ENCODE measurements at regions not wholly inside any gene's neighbourhood (a gene's known extent, or its start where the extent isn't known, plus 50 kb on each side); places are given as distances from the start of the nearest gene placed in this dataset.
A peak's percentile ranks its signal among the peaks of the same experiment; 100 is the strongest.

DNA sequence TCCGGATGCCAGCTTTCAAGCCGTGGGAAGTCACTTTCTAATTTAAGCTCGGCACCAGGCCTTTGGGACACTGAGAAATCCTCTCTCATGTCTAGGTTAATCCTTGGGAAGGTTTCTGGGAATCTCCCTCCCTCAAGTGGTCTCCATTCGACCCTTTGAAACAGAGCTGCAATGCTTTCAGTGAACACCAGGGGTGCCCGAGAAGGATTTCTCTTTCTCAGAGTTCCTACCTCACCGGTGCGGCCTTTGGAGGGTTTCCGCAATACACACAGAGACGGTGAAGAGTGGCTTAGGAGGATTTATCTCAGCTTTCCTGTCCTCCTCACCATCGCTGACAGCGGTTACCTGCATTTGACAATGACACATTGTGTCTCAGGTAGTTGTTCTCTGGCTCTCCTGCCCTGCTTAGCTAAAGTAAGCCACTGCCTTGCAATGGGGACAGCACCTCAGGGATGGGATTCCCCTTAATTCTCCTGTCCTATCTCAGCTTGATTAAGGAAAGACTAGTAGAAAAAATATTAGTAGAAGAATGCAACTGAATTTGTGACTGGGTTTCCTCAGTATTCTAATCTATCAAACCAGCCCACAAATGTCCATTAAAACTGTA, 180.6 kb downstream of the GABRG2 start:
- Histone ChIP-seq H3K4me2 (ENCODE audit: insufficient read depth, low read length) (no peak overlapping the region), H3K79me2 (ENCODE audit: insufficient read depth, low read length) (no peaks in the 10 kb centered on the region), H3K9ac (ENCODE audit: low read depth, low read length) (no peak overlapping the region), H3K4me3 (ENCODE audit: low read depth in 1 of 2, low read length in 2 of 2) (no peak overlapping the region), H3K27ac (ENCODE audit: low read length) (no peak overlapping the region), H3K9me3 (ENCODE audit: insufficient read depth, low read length, severe bottlenecking) (no peaks in the 10 kb centered on the region), H2AFZ (ENCODE audit: low read depth, low read length) (no peak overlapping the region), H4K20me1 (ENCODE audit: insufficient read depth, low read length) (no peaks in the 10 kb centered on the region), H3K4me1 (ENCODE audit: insufficient read depth, low read length) (no peaks in the 10 kb centered on the region), H3K36me3 (ENCODE audit: insufficient read depth, low read length) (no peaks in the 10 kb centered on the region), H3K27me3 (ENCODE audit: insufficient read depth, low read length, poor library complexity) (no peaks in the 10 kb centered on the region)
- ATAC-seq (ENCODE audit: insufficient read depth, low read depth) (no peak), DNase-seq (no peak)
- TF ChIP-seq EZH2 (IDR thresholded peaks at IDR 0.05; ENCODE audit: borderline replicate concordance, low read depth, low read length, severe bottlenecking), result no peak
- peak; percentile 48 for TF ChIP-seq CTCF (IDR thresholded peaks at IDR 0.05; ENCODE audit: borderline replicate concordance, extremely low read depth, low read length, poor library complexity, severe bottlenecking)

GRCh38 chr5:162256711-162257110, 189.1 kb downstream of the GABRG2 start:
- TF ChIP-seq CTCF (IDR thresholded peaks at IDR 0.05; ENCODE audit: borderline replicate concordance, extremely low read depth, low read length, poor library complexity, severe bottlenecking), result no peak
- no peak for TF ChIP-seq EZH2 (IDR thresholded peaks at IDR 0.05; ENCODE audit: borderline replicate concordance, low read depth, low read length, severe bottlenecking)
- Histone ChIP-seq H3K79me2 (ENCODE audit: insufficient read depth, low read length) (no peaks in the 10 kb centered on the region), H3K36me3 (ENCODE audit: insufficient read depth, low read length) (no peaks in the 10 kb centered on the region), H3K9me3 (ENCODE audit: insufficient read depth, low read length, severe bottlenecking) (no peaks in the 10 kb centered on the region), H3K4me3 (ENCODE audit: low read depth in 1 of 2, low read length in 2 of 2) (no peak overlapping the region), H3K27me3 (ENCODE audit: insufficient read depth, low read length, poor library complexity) (no peaks in the 10 kb centered on the region), H3K9ac (ENCODE audit: low read depth, low read length) (no peak overlapping the region), H2AFZ (ENCODE audit: low read depth, low read length) (no peak overlapping the region), H3K27ac (ENCODE audit: low read length) (no peak overlapping the region), H3K4me1 (ENCODE audit: insufficient read depth, low read length) (no peaks in the 10 kb centered on the region), H4K20me1 (ENCODE audit: insufficient read depth, low read length) (no peaks in the 10 kb centered on the region), H3K4me2 (ENCODE audit: insufficient read depth, low read length) (no peak overlapping the region)
- DNase-seq (no peak), ATAC-seq (ENCODE audit: insufficient read depth, low read depth) (no peak)

DNA sequence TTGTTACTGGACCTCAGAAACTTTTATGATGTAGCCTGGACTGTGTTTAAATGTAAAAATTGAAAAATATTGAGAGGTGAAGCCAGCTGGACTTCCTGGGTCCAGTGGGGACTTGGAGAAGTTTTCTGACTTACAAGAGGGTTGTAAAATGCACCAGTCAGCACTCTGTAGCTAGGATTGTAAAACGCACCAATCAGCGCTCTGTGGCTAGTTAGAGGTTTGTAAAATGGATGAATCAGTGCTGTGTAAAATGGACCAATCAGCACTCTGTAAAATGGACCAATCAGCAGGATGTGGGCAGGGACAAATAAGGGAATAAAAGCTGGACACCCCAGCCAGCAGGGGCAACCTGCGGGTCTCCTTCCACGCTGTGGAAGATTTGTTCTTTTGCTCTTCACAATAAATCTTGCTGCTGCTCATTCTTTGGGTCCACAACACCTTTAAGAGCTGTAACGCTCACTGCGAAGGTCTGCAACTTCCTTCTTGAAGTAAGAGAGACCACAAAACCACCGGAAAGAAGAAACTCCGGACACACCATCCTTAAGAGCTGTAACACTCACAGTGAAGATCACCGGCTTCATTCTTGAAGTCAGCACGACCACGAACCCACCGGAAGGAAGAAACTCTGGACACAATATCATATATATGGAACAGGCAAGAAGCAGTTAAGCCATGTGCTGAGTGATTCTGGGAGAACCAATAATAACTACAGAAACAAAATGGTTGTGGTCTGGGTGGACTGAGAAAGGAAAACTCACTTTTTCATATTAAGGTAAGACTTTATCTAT, 201.3 kb downstream of the GABRG2 start:
- ATAC-seq (ENCODE audit: insufficient read depth, low read depth) (0 out of 3 replicates have a peak, but pooled peaks have one; percentile 29), DNase-seq (peak; percentile 7)
- Histone ChIP-seq H3K4me1 (ENCODE audit: insufficient read depth, low read length) (peaks cover 5% of the 10 kb centered on the region; the same call in 1 of the 2 replicates), H4K20me1 (ENCODE audit: insufficient read depth, low read length) (no peaks in the 10 kb centered on the region), H3K4me3 (ENCODE audit: low read depth in 1 of 2, low read length in 2 of 2) (no peak overlapping the region), H3K79me2 (ENCODE audit: insufficient read depth, low read length) (no peaks in the 10 kb centered on the region), H3K27me3 (ENCODE audit: insufficient read depth, low read length, poor library complexity) (no peaks in the 10 kb centered on the region), H3K9ac (ENCODE audit: low read depth, low read length) (no peak overlapping the region), H2AFZ (ENCODE audit: low read depth, low read length) (no peak overlapping the region; the same call in 1 of the 2 replicates), H3K36me3 (ENCODE audit: insufficient read depth, low read length) (no peaks in the 10 kb centered on the region), H3K9me3 (ENCODE audit: insufficient read depth, low read length, severe bottlenecking) (no peaks in the 10 kb centered on the region), H3K27ac (ENCODE audit: low read length) (no peak overlapping the region), H3K4me2 (ENCODE audit: insufficient read depth, low read length) (no peak overlapping the region)
- TF ChIP-seq CTCF (IDR thresholded peaks at IDR 0.05; ENCODE audit: borderline replicate concordance, extremely low read depth, low read length, poor library complexity, severe bottlenecking) (no peak), EZH2 (IDR thresholded peaks at IDR 0.05; ENCODE audit: borderline replicate concordance, low read depth, low read length, severe bottlenecking) (no peak)

Measured in DND-41 (cell line).